Ascending aorta (tissue), 2 donors: ENCODE measurements at regions not wholly inside any gene's neighbourhood (a gene's known extent, or its start where the extent isn't known, plus 50 kb on each side); places are given as distances from the start of the nearest gene placed in this dataset.

Experiments used
- DNase-seq, 2 donors: peaks; one replicate each; pipeline ENCODE4 v3.0.0-alpha.2; 2019; ENCODE audit warnings: low spot score in 2 of 2
- H3K27ac ChIP-seq, 2 donors: fragments of 200-600 bp; sonication (generic); one replicate each; pipeline ENCODE4 v1.5.1; 2016 to 2017; ENCODE audit warnings: mild to moderate bottlenecking in 1 of 2
- H3K27me3 ChIP-seq: fragments of 200-600 bp; sonication (generic); one replicate; pipeline ENCODE4 v1.5.1; 2017
- H3K36me3 ChIP-seq, 2 donors: fragments of 200-600 bp; sonication (generic); one replicate each; pipeline ENCODE4 v1.5.1; 2016
- H3K4me1 ChIP-seq, 2 donors: fragments of 200-600 bp; sonication (generic); one replicate each; pipeline ENCODE4 v1.5.1; 2016 to 2017; ENCODE audit warnings: mild to moderate bottlenecking in 1 of 2
- H3K4me3 ChIP-seq, 2 donors: fragments of 200-600 bp; sonication (generic); one replicate each; pipeline ENCODE4 v1.5.1; 2016 to 2017; ENCODE audit warnings: mild to moderate bottlenecking in 1 of 2
- H3K9me3 ChIP-seq, 2 donors: fragments of 200-600 bp; sonication (generic); one replicate each; pipeline ENCODE4 v1.5.1; 2016
- intact Hi-C: fragments of 100-400 bp; cut with DNase I; formaldehyde crosslinking; loops from one replicate; pipeline ENCODE4 v1.15.1; 2023
- TF ChIP-seq, protein P1 (sequence below), 3 experiments: fragments of 200-600 bp in 2 of 3; fragments of 450-650 bp in 1 of 3; sonication (generic) in 2 of 3; IDR thresholded peaks; one replicate each; pipeline ENCODE4 v1.5.1; 2016 to 2019; ENCODE audit warnings: antibody characterized with exemption in 3 of 3, mild to moderate bottlenecking in 1 of 3, moderate library complexity in 1 of 3

DNA sequence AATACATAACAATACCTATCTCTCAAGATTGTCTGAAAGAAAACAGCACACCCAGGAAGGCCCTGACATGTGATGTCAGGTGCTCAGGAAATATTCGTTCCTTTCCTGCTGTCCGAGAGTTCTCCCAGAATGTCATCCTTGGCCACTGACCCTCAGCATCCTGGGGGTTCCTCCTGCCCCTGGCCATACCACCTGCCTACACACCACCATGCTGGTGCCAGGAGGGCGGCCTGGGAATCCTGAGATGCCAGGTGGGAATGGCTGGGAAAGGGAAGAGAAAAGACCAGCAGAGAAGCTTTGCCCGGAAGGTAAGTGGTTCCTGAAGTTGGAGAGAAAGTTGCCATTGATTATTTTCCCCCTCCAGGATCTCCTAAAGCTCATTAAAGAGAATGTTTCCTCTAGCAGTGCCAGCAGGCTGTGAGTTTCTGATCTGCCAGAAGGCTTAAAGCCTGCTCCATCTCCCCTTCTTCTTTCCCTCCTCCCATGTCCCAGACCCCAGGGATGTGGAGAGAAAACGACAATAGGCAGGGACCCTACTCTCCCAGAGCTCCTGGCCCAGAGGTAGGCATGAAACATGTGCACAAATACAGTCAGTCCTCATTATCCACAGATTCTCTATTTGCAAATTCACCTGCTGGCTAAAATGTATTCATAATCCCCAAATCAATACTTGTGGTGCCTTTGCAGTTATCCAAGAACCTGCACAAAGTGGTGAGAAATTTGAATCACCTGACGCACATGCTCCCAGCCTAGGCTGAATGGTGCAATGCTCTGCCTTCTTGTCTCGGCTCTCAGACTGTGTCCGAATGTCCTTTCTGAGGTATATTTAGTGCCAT is 147.1 kb upstream of the MYCN start:
- Histone ChIP-seq H3K9me3 (no peaks in the 10 kb centered on the region), H3K4me1 (no peaks in the 10 kb centered on the region), H3K27ac (no peak overlapping the region), H3K36me3 (no peaks in the 10 kb centered on the region), H3K4me3 (no peak overlapping the region), H3K27me3 (no peaks in the 10 kb centered on the region)
- DNase-seq, result no peak
- intact Hi-C loops, result no loop called here
- TF ChIP-seq, protein P1, sequence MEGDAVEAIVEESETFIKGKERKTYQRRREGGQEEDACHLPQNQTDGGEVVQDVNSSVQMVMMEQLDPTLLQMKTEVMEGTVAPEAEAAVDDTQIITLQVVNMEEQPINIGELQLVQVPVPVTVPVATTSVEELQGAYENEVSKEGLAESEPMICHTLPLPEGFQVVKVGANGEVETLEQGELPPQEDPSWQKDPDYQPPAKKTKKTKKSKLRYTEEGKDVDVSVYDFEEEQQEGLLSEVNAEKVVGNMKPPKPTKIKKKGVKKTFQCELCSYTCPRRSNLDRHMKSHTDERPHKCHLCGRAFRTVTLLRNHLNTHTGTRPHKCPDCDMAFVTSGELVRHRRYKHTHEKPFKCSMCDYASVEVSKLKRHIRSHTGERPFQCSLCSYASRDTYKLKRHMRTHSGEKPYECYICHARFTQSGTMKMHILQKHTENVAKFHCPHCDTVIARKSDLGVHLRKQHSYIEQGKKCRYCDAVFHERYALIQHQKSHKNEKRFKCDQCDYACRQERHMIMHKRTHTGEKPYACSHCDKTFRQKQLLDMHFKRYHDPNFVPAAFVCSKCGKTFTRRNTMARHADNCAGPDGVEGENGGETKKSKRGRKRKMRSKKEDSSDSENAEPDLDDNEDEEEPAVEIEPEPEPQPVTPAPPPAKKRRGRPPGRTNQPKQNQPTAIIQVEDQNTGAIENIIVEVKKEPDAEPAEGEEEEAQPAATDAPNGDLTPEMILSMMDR (IDR thresholded peaks at IDR 0.05), result no peak

DNA sequence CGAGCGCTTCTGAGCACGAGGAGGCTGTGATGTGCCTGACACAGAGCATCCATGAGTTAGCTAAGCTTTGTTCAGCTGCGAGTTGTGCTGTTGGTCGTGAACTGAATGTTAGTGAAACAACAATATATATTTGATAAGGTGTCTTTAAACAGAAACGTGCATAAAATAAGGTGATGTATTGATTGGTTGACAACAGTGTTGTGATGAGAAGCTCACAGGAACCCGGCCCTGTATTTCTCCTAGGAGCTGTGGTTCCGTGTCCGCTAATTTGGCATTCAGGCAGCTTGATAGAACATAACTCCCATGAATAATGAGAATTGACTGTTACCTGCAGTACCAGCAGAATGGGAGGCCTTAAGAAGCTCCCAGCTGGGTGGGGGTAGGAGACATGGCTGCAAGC is 146.4 kb upstream of the MYCN start:
- TF ChIP-seq, protein P1 (IDR thresholded peaks at IDR 0.05), result no peak
- DNase-seq, result no peak
- Histone ChIP-seq H3K36me3 (no peaks in the 10 kb centered on the region), H3K27me3 (no peaks in the 10 kb centered on the region), H3K4me3 (no peak overlapping the region), H3K9me3 (no peaks in the 10 kb centered on the region), H3K4me1 (no peaks in the 10 kb centered on the region), H3K27ac (no peak overlapping the region)
- intact Hi-C loops, result no loop called here

DNA sequence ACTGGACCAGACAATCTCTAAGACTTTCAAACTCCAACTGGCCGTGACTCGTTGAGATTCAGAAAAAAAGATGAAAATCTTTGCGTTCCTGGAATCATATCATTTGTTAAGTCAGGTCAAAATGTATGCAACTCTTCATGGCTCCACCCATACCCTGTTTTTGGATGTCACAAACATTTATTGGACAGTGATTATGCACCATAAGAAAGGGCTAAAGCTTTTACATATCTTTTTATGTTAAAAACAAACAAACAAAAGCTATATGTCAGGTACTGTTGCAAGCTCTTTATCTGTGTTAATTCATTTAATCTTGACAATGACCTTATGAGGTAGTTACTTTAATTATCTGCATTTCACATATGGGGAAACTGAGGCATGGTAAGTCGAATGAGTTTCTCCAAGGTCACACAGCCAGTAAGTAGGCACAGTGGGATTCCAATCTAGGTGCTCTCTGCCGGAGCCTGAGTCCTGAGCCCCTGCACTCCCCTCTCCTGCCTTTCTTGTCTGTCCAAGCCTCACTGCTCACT is 145.7 kb upstream of the MYCN start:
- no peak overlapping the region for H3K27ac ChIP-seq
- H3K9me3 ChIP-seq, result no peaks in the 10 kb centered on the region
- TF ChIP-seq, protein P1 (IDR thresholded peaks at IDR 0.05), result no peak
- no peaks in the 10 kb centered on the region for H3K27me3 ChIP-seq
- no peaks in the 10 kb centered on the region for H3K4me1 ChIP-seq
- no peaks in the 10 kb centered on the region for H3K36me3 ChIP-seq
- no peak for DNase-seq
- H3K4me3 ChIP-seq, result no peak overlapping the region
- intact Hi-C loops, result no loop called here

DNA sequence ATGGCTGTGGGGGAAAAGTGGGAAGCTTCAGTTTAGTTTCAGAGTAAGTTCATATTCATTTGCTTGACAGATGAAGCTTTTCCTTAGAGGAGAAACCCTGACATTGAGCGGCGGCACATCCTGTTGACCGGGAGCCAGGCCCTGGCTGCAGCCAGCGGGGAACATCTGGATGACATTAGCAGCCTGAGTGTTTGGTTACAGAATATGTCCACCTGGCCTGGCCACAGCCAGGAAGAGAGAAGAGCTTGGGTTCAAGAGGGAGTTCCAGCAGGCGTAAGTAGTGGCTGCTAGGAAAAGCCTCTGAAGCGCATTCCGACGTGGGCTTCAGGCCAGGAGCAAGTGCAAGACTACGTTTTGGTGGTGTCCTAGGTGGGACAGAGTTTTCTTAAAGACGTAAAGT is 144.9 kb upstream of the MYCN start:
- Histone ChIP-seq H3K27ac (no peak overlapping the region), H3K27me3 (no peaks in the 10 kb centered on the region), H3K9me3 (no peaks in the 10 kb centered on the region), H3K36me3 (no peaks in the 10 kb centered on the region), H3K4me3 (no peak overlapping the region), H3K4me1 (no peaks in the 10 kb centered on the region)
- TF ChIP-seq, protein P1 (IDR thresholded peaks at IDR 0.05), result no peak
- no peak for DNase-seq
- intact Hi-C loops, result no loop called here

DNA sequence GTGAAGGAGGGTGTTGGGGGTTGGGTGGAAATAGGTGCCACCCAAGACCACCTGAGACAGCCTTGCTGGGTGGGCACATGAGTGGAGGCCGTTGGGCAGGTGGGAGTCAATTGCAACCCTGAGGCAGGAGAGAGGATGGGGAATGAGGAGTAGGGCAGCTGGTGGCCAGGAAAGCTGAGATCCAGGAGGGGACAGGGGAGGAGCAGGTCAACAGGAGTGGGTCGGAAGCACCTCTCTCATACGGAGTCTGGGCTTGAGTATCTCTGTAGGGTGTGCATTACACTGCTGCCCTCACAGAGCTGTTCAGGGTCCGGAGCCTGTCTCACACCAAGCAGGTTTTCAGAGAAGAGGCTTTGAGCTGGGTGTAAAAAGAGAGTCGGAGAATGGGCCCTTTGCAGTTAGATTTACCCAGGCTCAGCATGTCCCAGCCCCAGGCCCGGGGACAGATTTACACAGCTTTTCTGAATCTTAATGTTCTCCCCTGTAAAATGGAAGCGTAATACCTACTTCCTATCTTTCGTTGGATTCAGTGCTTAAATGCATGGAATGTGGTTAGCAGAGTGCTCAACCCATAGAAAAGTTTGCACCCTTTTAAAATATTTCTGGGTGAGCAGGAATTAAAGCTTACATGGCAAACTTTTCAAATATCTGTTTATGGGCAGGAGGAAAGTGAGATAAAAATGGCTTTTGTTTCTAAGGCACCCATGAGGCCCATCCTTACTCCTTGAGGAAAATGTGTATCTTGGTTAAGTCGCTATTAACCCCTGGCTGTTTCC is 144.0 kb upstream of the MYCN start:
- H3K27me3 ChIP-seq, result no peaks in the 10 kb centered on the region
- intact Hi-C loops, result no loop called here
- no peaks in the 10 kb centered on the region for H3K9me3 ChIP-seq
- DNase-seq, result no peak
- H3K4me3 ChIP-seq, result no peak overlapping the region
- no peak overlapping the region for H3K27ac ChIP-seq
- TF ChIP-seq, protein P1 (IDR thresholded peaks at IDR 0.05), result no peak
- H3K36me3 ChIP-seq, result no peaks in the 10 kb centered on the region
- no peaks in the 10 kb centered on the region for H3K4me1 ChIP-seq
